GM18867 (cell line): ENCODE measurements at regions not wholly inside any gene's neighbourhood (a gene's known extent, or its start where the extent isn't known, plus 50 kb on each side); places are given as distances from the start of the nearest gene placed in this dataset.
"Not testable (repeated sequence)": the region's sequence is repeated elsewhere in the genome, so short reads cannot be mapped to it uniquely, and the experiment has no call there.

Experiments
- ATAC-seq: cut with Tn5 transposase; IDR thresholded peaks from one replicate; pipeline ENCODE4 v1.9.1; 2021; ENCODE audit warnings: mild to moderate bottlenecking, moderate library complexity; ENCODE audit not compliant: unreplicated experiment

DNA sequence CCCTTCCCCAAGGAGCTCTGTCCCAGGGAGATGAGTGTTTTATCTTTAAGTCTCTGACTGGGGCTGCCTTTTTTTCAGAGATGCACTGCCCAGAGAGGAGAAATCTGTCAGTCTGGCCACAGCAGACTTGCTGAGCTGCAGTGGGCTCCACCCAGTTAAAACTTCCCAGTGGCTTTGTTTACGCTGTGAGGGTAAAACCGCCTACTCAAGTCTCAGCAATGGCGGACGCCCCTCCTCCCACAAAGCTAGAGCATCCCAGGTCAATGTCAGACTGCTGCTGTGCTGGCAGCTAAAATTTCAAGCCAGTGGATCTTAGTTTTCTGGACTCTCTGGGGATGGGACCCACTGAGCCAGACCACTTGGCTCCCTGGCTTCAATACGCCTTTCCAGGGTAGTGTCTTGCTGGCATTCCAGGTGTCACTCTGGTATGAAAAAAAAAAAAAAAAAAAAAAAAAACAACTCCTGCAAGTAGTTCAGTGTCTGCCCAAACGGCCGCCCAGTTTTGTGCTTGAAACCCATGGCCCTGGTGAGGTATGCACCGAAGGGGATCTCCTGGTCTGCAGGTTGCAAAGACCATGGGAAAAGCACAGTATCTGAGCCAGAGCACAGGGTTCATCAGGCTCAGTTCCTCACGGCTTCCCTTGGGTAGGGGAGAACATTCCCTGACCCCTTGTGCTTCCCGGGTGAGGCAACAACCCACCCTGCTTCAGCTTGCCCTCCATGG, 1616.1 kb upstream of the ADGRL3 start:
- no peak for ATAC-seq

DNA sequence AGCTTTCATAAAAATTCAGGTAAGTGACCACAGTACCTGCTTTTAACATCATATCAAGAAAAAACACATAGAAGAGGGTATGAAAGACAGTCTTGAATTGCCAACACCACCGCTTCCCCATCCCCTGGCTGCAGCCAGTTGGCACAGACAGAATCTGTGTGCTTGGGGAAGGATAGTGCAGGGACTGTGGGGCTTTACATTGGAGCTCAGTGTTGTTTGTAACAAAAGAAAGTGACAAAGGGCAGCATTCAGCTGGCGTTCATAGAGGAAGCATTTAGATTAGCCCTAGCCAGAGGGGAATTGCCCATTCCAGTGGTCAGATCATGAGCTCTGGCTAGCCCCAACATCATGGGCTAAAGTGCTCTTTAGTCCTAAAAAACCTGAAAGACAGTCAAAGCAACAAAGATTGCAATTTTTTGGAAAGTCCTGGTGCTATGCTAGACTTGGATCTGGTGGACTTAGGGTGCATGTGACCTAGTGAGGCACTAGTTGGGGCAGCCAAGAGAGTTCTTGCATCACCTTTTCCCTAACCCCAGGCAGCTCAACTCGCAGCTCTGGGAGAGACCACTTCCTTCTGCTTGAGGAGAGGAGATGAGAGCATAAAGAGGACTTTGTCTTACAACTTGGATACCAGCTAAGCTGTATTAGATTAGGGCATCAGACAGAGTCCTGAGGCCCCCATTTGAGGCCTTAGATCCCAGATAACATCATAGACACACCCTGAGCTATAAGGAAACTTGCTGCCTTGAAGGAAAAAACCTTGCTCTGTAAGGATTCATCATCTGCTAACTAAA, 1602.4 kb upstream of the ADGRL3 start:
- no peak for ATAC-seq

DNA sequence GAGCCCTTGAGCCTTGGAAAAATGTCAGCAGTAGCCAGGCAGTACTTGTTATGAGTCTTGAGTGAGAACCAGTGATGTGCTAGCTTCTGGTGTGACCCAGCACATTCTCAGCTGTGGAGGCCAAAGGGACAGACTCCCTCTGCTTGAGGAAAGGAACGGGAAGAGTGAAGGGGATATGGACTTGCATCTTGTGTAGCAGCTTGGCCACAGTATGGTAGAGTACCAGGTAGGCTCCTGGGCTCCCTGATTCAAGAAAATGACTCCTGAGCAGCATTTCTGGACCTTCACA, 1601.9 kb upstream of the ADGRL3 start:
- no peak for ATAC-seq

DNA sequence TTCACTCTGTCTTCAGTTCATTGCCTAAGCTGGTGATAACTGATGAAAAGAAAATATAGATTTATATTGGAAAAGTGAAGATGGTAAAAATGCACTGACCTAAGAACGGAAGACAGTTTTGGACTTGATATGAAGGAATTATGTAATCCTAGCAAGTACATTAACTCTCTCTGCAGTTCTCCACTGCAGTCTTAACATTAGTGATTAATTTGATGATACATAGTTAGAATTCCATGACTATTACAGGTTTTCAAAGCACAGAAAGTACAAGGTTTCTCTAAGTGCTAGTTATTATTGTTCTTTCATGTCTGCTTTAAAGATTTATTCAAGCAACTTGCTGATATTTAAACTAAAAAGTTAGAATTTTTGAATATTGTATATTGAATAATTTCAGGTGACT, 1591.7 kb upstream of the ADGRL3 start:
- ATAC-seq: no peak

DNA sequence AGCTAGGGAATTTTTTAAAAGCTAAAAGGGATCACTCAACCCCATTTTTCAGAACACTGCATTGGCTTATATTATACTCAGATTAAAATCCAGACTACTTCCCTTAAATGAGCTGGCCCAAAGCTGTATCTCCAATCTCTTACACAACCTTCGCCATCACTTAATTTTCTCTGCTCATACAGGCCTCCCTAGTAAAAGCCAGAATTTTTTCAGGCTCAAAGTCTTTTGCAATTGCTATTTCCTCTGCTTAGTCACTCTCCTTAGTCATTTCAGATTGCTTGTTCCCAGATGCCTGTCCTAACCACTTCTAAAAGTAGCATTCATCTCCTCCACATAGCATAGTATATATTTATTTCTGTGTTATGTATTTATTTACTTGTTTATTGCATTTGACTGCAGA, 1587.9 kb upstream of the ADGRL3 start:
- no peak for ATAC-seq

DNA sequence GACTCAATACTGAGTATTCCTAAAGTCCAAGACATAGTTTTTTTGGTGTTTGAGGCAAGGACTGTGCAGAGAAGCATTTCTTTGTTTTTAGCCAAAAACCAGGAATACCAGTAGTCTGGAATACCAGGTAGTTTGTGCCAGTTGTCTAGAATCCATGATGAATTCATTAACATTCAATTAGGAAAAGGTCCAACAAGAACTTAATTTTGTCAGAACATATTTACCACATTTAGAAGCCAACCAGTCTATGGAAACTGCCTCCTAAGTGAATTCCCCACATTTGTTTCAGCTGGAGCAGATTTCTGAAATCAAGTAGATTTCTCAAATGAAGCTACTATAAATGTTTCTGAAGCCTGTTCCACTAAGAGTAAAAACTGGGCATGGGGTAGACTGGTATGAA, 1584.8 kb upstream of the ADGRL3 start:
- no peak for ATAC-seq

DNA sequence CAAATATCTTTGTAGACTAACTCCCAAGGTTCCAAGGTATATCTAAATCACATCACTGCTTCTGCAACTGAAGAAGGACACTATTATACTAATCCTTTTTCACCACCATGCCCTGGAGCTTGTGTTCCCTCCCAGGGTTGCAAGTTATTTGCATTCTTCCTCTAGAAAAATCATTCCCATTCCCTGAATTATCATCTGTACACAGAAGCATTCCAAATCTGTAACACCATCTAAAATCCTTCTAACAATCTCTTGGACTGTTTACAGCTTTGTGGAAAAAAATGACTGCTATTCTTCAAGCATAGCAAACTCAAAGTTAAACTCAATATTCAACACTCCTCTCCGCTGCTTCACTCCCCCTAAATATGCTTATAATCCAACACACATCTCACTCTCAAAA, 1570.8 kb upstream of the ADGRL3 start:
- ATAC-seq: no peak

DNA sequence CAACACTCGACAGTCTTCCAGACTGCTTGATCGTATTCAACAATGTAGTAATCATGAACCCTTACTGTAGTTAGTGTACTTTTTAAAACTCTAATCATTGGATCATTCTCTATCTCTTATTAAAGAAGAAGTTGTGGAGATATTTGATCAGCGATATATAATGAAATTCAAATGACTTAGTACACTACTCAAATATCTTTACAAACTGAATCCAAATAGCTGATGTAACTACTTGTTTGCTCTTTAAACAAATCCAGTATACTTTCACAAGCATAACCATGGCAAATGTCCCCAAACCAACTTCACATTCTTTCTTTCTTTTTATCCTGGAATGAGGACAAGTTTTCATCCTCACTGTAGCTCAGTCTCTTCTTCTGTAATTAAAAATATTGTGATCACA, 1569.9 kb upstream of the ADGRL3 start:
- ATAC-seq: no peak

DNA sequence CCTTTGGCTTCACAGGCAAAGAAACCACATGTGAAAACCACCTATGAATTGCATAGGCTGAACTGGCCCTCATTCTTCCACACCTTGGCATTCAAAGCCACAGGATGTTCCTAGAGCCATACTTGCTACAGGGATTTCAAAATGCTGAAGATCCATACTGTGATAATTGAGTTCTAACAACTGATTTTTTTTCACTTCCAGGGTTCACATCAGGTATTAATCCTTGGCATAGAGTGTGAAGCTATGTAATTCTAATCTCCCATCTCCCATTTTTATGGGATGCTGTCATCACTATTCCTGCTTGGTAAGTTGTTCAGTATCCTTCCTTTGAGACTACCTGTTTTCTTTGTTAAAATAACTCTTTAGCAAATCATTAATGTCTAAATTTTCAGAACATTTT, 1569.2 kb upstream of the ADGRL3 start:
- ATAC-seq: no peak

DNA sequence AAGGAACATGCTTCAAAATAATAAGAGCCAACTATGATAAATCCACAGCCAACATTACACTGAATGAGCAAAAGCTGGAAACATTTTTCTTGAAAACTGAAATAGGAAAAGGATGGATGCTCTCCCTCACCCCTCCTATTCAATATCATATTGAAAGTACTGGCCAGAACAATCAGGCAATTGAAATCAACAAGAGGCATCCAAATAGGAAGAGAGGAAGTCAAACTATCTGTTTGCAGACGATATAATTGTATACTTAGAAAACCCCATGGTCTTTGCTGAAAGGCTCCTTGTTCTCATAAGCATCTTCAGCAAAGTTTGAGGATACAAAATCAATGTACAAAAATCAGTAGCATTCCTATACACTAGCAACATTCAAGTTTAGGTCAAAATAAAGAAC, 1562.5 kb upstream of the ADGRL3 start:
- no peak for ATAC-seq

DNA sequence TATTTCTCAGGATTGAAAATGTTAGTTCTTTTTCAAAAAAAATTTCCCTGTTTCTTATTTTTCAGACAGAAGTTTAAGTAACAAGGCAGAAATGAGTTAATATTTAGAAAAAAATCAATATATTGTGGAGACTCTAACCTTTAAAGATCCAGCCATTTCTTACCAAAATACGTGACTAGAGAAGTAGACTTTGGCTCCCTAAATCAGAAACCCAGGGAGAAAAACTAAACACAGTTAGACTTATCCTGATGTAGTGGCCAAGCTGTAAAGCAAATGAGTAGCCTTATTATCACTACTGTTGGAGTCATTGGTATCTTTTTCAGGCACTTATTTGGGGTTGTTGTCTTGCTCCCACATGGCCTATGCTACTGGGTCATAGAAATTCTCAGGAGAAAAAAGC, 1556.4 kb upstream of the ADGRL3 start:
- ATAC-seq: no peak

DNA sequence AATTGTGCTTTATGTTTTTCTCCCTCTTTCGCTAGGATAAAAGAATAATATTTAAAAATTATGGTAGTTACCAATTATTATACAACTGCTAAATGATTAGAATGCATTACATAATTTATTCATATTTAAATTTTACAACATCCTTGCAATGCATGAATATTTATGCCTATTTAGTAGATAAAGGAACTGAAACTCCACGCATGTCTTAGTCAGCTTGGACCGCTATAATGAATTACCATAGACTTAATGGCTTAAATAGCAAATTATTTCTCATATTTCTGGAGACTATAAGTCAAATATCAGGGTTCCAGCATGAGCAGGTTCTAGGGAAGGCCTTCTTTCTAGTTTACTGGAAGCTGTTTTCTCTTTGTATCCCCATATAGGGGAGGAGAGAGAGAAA, 1555.4 kb upstream of the ADGRL3 start:
- no peak for ATAC-seq

DNA sequence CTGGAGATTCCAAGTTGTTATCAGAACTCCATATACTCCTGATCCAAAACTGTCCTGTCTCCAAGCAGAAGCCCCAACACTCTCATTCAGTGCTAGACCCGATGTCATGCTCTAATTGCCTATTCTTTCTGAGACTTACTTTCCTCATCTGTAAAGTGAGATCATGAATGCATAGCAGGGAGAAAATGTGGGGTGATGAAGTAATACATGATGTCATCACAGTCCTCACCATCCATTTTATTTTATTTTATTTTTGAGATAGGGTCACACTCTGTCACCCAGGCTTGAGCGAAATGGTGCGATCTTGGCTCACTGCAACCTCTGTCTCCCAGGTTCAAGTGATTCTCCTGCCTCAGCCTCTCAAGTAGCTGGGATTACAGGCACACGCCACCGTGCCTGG, 1554.0 kb upstream of the ADGRL3 start:
- ATAC-seq: no peak

DNA sequence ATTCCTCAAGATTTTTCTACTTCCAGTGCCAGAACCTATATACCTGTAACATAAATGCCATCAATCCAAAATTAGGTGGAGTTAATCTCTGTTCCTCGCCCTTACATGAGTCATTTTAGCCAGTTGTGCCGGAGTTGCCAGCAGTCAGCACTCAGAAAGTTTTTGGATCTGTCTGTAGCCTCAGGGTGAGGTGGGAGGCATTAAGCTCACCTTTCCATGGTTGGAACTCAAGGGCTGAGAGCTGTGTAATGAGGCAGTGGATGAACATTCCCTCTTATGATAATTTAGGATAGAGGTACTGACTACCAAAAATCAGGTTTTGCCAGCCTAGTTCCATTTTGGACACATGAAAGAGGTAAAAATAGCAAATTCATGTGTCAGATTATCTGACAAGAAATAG, 1553.1 kb upstream of the ADGRL3 start:
- no peak for ATAC-seq

DNA sequence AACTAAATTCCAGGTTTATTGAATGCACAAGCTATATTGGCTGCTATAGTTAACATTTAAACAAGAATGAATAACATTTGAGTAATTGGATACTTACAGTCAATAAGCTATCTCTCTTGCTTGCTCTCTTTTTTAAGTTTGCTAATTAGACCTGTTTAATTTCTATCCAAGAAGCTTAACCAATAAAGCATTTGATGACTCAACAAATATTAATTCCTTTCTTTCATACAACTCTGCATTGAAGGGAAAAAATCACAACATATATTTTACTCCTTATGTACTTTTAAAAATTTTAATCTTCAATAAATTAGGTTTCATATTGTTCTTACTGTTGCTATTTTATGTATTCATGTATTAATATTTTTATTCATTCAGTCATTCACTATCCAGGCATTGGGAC, 1552.6 kb upstream of the ADGRL3 start:
- ATAC-seq: no peak

DNA sequence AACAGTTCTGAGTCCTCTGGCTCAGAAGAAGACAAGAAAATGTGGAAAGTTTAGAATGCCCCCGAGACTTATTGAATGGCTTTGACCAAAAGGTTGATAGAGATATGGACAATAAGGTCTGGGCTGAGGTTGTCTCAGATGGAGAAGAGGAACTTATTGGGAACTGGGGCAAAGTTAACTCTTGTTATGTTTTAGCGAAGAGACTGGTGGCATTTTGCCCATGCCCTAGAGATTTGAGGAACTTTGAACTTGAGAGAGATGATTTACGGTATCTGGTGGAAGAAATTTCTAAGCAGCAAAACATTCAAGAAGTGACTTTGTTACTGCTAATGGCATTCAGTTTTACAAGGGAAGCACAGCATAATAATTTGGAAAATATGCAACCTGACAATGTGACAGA, 1549.3 kb upstream of the ADGRL3 start:
- ATAC-seq: no peak

DNA sequence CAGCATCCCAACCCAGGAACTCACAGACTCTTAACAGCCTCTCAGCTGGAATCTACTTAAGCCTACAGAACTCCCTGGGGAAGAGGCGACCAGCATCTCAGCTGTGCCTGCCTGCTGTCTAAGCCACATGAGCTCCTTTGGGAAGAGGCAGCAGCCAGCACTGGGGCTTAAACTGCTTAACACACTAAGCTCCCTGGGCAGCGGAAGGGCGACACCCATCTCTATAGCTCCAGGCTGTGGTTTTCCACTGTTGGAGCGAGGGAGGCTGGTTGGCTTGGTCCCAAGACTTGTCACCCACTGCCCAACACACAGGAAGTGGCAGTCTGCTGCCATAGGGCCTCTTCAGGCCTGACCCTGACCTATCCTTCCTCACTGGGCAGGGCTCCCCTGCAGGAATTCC, 1544.1 kb upstream of the ADGRL3 start:
- no peak for ATAC-seq

DNA sequence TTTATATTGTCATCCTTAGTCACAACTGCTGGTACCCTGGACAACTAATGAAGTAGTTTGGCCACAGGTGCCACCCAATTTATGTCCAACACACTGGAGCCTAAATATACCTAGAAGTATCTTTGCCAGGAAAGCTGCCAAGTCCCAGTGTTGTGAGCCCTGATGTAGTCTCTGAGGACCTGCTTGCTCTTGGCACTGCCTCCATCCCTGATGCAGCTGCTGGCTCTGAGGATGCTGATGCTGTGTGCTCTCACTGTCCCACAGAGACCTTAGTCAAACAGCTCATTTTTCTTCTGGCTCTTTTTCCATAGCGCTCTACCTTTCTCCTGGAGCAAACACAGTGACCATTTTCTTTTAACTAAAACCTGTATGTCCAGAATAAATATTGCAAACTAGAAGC, 1535.4 kb upstream of the ADGRL3 start:
- ATAC-seq: no peak

DNA sequence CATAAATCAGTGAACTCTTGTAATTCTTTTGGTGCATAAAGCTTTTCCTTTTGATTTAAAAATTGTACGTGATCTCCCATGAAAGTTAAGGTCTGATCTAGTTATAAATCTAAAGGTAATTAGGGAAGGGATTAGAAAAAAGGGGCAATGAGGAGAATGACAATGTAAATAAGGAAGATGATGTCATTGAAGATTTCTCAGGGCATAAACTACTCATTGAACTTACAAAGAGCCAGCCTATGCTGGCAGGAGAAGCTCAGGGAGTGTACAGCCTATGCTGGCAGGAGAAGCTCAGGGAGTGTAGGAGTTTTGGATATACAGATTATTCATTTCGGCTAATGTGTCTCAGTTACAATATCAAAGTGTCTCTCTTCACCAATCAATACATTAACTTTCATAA, 1533.5 kb upstream of the ADGRL3 start:
- ATAC-seq: no peak

DNA sequence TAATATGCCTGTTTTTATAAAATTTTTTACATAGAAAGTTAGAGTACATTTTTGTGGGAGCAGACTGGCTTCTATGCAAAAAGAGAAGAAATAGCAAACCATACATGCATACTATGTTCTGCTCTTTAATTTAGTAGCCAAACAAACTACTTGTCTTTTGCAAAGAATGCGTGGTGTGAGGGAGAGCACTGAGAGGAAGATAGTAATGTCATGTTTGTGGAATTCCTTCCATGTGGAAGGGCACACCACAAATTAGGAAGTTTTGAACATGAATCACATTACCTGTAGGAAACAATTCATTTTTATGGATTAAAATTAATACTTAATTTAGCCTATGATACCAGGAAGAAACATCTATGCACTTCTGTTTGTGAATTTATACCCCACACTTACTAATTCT, 1529.1 kb upstream of the ADGRL3 start:
- no peak for ATAC-seq

DNA sequence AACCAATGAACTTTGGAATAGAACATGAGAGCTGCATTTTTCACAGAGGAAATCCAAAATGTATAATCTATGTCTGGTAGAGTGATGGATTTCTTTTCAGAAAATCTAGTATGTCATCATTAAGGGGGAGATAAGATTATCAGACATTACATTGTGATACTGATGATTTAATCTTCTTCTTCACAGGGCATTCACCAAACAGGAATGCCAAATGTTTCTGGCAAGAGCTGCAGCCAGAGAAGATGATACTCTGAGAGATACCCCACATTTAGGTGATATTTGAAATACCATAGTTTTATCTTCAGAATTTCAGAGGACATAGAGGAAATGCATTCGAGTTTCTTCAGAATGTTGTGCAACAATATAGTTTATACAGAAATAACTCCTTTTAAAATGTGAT, 1523.7 kb upstream of the ADGRL3 start:
- ATAC-seq: no peak

DNA sequence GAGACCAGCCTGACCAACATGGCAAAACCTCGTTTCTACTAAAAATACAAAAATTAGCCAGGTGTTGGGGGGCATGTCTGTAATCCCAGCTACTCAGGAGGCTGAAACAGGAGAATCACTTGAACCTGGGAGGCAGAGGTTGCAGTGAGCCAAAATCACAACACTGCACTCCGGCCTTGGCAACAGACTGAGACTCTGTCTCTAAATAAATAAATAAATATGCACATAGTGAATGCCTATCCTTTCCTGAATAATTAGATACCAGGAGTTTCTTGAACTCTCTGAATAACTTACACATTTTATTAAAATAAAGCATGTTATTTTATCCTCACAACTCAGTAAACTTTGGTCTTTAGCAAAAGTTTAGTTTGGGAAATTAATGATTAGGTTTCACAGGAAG, 1523.1 kb upstream of the ADGRL3 start:
- not testable (repeated sequence) for ATAC-seq

DNA sequence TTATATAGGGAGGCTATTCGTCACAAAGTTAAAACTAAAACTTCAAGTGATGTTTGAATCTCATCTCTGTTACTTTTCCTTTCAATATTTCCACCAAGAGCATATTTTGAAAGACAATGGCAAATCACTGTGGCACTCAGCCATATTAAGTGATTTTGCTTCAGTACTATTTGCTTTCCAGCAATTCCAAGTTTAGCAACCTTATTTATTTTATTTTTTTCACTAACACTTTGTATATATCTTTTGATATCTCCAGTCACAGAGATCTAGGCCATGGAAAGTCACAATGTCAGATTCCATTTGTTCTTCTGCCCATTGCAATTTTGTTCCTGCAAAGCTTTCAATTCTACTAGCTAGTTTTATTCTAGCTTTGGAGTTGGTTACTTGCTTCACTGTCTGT, 1514.5 kb upstream of the ADGRL3 start:
- no peak for ATAC-seq
